ENCODE measurements at regions not wholly inside any gene's neighbourhood (a gene's known extent, or its start where the extent isn't known, plus 50 kb on each side); places are given as distances from the start of the nearest gene placed in this dataset.
"Not testable (repeated sequence)": the region's sequence is repeated elsewhere in the genome, so short reads cannot be mapped to it uniquely, and the experiment has no call there.

GRCh38 chr1:185393205-185393604 is 76.2 kb upstream of the IVNS1ABP start:
- Histone ChIP-seq H3K36me3 (no peaks in the 10 kb centered on the region), H3K9me3 (no peaks in the 10 kb centered on the region), H3K27ac (no peak overlapping the region), H3K27me3 (replicated peaks; ENCODE audit: insufficient read depth) (no peaks in the 10 kb centered on the region), H3K4me3 (no peak overlapping the region), H3K4me1 (ENCODE audit: control insufficient read depth in 1 of 2, low read depth in 2 of 2) (peaks cover 5 to 11% of the 10 kb centered on the region in 2 donors)
- no peak for DNase-seq (ENCODE audit: low spot score)
- TF ChIP-seq, protein P1, sequence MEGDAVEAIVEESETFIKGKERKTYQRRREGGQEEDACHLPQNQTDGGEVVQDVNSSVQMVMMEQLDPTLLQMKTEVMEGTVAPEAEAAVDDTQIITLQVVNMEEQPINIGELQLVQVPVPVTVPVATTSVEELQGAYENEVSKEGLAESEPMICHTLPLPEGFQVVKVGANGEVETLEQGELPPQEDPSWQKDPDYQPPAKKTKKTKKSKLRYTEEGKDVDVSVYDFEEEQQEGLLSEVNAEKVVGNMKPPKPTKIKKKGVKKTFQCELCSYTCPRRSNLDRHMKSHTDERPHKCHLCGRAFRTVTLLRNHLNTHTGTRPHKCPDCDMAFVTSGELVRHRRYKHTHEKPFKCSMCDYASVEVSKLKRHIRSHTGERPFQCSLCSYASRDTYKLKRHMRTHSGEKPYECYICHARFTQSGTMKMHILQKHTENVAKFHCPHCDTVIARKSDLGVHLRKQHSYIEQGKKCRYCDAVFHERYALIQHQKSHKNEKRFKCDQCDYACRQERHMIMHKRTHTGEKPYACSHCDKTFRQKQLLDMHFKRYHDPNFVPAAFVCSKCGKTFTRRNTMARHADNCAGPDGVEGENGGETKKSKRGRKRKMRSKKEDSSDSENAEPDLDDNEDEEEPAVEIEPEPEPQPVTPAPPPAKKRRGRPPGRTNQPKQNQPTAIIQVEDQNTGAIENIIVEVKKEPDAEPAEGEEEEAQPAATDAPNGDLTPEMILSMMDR (IDR thresholded peaks at IDR 0.05): no peak
- no peak for ATAC-seq (ENCODE audit: insufficient number of reproducible peaks, low FRiP score, low read depth)

DNA sequence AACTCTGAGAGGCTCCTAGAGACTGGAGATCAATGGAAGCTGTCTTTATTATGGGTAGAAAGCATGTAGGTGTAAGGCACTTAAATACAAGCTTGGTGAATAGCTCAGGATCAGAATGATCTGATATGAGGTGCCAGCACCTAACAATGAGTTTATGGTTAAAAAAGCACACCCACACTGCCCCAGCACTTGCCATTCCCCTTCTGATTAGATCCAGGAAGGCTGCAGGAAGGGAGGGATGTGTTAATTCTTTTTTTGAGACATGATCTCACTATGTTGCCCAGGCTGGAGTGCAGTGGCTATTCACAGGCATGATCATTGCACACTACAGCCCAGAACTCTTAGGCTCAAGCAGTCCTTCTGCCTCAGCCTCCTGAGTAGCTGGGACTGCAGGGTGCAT is 71.8 kb upstream of the IVNS1ABP start:
- DNase-seq (ENCODE audit: low spot score): no peak
- ATAC-seq (ENCODE audit: insufficient number of reproducible peaks, low FRiP score, low read depth): no peak
- TF ChIP-seq, protein P1 (IDR thresholded peaks at IDR 0.05): no peak
- H3K27me3 ChIP-seq (replicated peaks; ENCODE audit: insufficient read depth): no peaks in the 10 kb centered on the region
- H3K4me1 ChIP-seq (ENCODE audit: control insufficient read depth in 1 of 2, low read depth in 2 of 2): no peaks in the 10 kb centered on the region
- no peaks in the 10 kb centered on the region for H3K9me3 ChIP-seq
- H3K27ac ChIP-seq: no peak overlapping the region
- no peaks in the 10 kb centered on the region for H3K36me3 ChIP-seq
- no peak overlapping the region for H3K4me3 ChIP-seq

DNA sequence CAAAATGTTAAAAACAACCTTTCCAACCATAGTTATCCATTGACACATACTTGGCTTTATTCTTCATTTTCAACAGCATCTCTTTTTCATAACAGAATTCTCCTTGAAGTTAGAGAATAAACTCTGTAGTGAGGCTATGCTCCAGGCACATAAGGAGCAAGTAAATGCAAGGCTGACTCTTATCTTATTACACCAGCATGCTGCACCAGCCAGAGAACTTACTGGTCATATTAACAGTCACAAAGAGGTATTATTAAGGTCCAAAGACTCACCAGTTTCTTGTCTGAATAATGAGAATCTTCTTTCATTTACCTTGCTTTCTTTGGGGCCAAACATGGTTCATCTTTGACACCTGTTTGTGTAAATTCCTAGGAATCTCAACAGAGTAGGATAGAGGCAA is 71.3 kb upstream of the IVNS1ABP start:
- H3K4me1 ChIP-seq (ENCODE audit: control insufficient read depth in 1 of 2, low read depth in 2 of 2): no peaks in the 10 kb centered on the region
- ATAC-seq (ENCODE audit: insufficient number of reproducible peaks, low FRiP score, low read depth) (no peak), DNase-seq (ENCODE audit: low spot score) (no peak)
- no peak overlapping the region for H3K27ac ChIP-seq
- no peaks in the 10 kb centered on the region for H3K36me3 ChIP-seq
- no peaks in the 10 kb centered on the region for H3K27me3 ChIP-seq (replicated peaks; ENCODE audit: insufficient read depth)
- H3K9me3 ChIP-seq: no peaks in the 10 kb centered on the region
- TF ChIP-seq, protein P1 (IDR thresholded peaks at IDR 0.05): no peak
- H3K4me3 ChIP-seq: no peak overlapping the region

DNA sequence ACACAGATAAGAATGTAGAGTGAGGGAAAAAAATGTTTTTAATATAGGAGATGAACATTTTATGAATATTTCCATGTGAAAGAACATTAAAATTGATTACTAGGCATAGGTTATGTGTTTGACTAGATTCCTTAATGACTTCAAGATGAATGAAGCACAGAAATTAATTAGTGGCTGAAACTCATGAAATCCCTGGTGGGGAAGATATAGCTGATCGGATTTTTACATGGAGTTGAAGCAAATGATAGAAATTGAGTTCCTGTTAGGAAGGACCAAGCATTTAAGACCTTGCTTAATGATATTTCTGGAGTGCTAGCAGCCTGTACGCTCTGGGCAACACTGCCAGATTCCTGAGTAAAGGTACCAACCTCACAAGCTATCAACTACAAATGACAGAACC is 68.9 kb upstream of the IVNS1ABP start:
- Histone ChIP-seq H3K36me3 (no peaks in the 10 kb centered on the region), H3K4me3 (no peak overlapping the region), H3K9me3 (no peaks in the 10 kb centered on the region), H3K27me3 (replicated peaks; ENCODE audit: insufficient read depth) (no peaks in the 10 kb centered on the region), H3K27ac (no peak overlapping the region), H3K4me1 (ENCODE audit: control insufficient read depth in 1 of 2, low read depth in 2 of 2) (no peaks in the 10 kb centered on the region)
- no peak for ATAC-seq (ENCODE audit: insufficient number of reproducible peaks, low FRiP score, low read depth)
- DNase-seq (ENCODE audit: low spot score): no peak
- TF ChIP-seq, protein P1 (IDR thresholded peaks at IDR 0.05): no peak

GRCh38 chr1:185383805-185384204 is 66.8 kb upstream of the IVNS1ABP start:
- not testable (repeated sequence) for H3K4me1 ChIP-seq (ENCODE audit: control insufficient read depth in 1 of 2, low read depth in 2 of 2); H3K27me3 ChIP-seq (replicated peaks; ENCODE audit: insufficient read depth); H3K4me3 ChIP-seq; H3K36me3 ChIP-seq; H3K27ac ChIP-seq; H3K9me3 ChIP-seq; DNase-seq (ENCODE audit: low spot score); ATAC-seq (ENCODE audit: insufficient number of reproducible peaks, low FRiP score, low read depth)

GRCh38 chr1:185377831-185378230 is 60.8 kb upstream of the IVNS1ABP start:
- H3K27ac ChIP-seq: no peak overlapping the region
- no peak for DNase-seq (ENCODE audit: low spot score)
- H3K27me3 ChIP-seq (replicated peaks; ENCODE audit: insufficient read depth): no peaks in the 10 kb centered on the region
- H3K9me3 ChIP-seq: no peaks in the 10 kb centered on the region
- TF ChIP-seq, protein P1 (IDR thresholded peaks at IDR 0.05): no peak
- no peak for ATAC-seq (ENCODE audit: insufficient number of reproducible peaks, low FRiP score, low read depth)
- H3K4me3 ChIP-seq: no peak overlapping the region
- no peaks in the 10 kb centered on the region for H3K36me3 ChIP-seq
- H3K4me1 ChIP-seq (ENCODE audit: control insufficient read depth in 1 of 2, low read depth in 2 of 2): no peaks in the 10 kb centered on the region

Data from thoracic aorta (tissue), 2 donors.